ENCODE measurements at regions not wholly inside any gene's neighbourhood (a gene's known extent, or its start where the extent isn't known, plus 50 kb on each side); places are given as distances from the start of the nearest gene placed in this dataset.
A peak's percentile ranks its signal among the peaks of the same experiment; 100 is the strongest.

DNA sequence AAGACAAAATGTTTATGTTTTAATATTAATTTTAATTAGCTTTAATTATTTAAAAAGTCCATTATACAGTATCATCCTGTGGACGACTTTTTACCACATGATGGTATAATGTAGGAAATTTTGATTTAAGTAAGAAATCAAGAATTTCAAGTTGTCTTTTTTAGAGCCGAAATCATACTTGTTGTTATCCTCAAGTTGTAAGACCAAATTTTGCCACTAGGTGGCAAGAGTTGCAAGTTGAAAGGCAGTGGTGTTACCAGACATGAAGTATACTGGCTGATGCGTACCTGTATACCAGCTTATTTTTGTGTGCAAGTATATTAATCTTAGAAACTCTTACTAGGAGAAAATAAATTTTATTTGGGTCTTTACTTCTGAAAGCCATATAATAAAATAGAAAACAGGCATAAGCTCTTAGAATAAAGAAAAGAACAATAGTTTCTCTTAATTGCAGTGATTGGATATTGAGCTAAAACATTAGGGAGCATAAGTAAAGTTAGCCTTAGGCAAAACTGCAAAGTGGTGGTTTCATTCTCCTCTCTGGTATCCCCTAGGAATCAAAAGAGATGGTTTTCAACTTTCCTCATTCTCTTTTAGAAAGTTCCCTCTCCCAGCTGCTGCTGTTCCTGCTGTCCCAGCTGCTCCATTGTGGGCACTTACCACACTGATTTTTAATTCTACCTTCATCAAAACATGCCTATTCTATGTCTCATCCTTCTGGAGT is 118.0 kb upstream of the WDFY3 start:
- H3K27ac ChIP-seq (ENCODE audit: low read depth, low read length, poor library complexity, severe bottlenecking) = no peak overlapping the region
- DNase-seq (ENCODE audit: low spot score) = peak; percentile 54
- H3K9me3 ChIP-seq (ENCODE audit: low read depth, low read length, poor library complexity, severe bottlenecking) = no peaks in the 10 kb centered on the region
- no peak for TF ChIP-seq EZH2 (IDR thresholded peaks at IDR 0.05; ENCODE audit: borderline replicate concordance, low read depth, low read length, poor library complexity, severe bottlenecking)
- TF ChIP-seq, protein P1, sequence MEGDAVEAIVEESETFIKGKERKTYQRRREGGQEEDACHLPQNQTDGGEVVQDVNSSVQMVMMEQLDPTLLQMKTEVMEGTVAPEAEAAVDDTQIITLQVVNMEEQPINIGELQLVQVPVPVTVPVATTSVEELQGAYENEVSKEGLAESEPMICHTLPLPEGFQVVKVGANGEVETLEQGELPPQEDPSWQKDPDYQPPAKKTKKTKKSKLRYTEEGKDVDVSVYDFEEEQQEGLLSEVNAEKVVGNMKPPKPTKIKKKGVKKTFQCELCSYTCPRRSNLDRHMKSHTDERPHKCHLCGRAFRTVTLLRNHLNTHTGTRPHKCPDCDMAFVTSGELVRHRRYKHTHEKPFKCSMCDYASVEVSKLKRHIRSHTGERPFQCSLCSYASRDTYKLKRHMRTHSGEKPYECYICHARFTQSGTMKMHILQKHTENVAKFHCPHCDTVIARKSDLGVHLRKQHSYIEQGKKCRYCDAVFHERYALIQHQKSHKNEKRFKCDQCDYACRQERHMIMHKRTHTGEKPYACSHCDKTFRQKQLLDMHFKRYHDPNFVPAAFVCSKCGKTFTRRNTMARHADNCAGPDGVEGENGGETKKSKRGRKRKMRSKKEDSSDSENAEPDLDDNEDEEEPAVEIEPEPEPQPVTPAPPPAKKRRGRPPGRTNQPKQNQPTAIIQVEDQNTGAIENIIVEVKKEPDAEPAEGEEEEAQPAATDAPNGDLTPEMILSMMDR (conservative IDR thresholded peaks at IDR 0.05; ENCODE audit: low read depth, low read length) = peak; percentile 57
- H3K4me3 ChIP-seq (ENCODE audit: low read depth, low read length, poor library complexity, severe bottlenecking) = no peak overlapping the region
- ChIA-PET CTCF (interaction anchor here (1.2 kb wide), 1 partner anchor 663 kb away, joined by 3 read pairs; no protein-coding TSS in a partner anchor), POLR2A (ENCODE audit: low non-redundant PET) (no interaction called here)
- intact Hi-C loops (cut with micrococcal nuclease; ENCODE audit: unreplicated experiment) = loop anchor here (10.0 kb wide), 2 partner anchors 290 to 960 kb away; no protein-coding TSS in a partner anchor
- H3K27me3 ChIP-seq (replicated peaks; ENCODE audit: insufficient read depth, low read depth, low read length, poor library complexity) = no peaks in the 10 kb centered on the region
- H3K4me1 ChIP-seq (ENCODE audit: insufficient read depth, low read length, poor library complexity, severe bottlenecking) = no peaks in the 10 kb centered on the region
- no TSS peak for BruUV-seq (replicated peaks)
- H3K36me3 ChIP-seq (ENCODE audit: insufficient read depth, low read length, poor library complexity, severe bottlenecking) = no peaks in the 10 kb centered on the region

DNA sequence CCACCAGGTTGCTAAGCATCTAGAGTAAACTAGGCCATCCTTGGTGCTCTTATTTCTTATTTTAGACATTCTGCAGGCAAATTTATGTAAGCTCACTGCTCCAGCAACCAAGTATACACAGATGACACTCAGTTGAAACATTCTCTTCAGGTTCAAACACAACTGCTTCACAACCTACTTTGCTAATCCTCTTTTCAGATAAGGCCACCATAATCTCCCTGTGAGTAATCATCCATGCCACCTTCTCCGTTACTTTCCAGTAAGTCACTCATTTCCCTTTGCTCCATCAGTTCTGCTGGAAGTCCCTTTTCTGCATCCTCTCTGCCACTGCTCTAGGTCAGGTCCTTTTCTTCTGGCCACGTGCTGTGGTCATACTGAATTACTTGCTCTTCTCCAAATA is 120.2 kb upstream of the WDFY3 start:
- CTCF ChIA-PET = no interaction called here
- Histone ChIP-seq H3K4me3 (ENCODE audit: low read depth, low read length, poor library complexity, severe bottlenecking) (no peak overlapping the region), H3K9me3 (ENCODE audit: low read depth, low read length, poor library complexity, severe bottlenecking) (no peaks in the 10 kb centered on the region), H3K4me1 (ENCODE audit: insufficient read depth, low read length, poor library complexity, severe bottlenecking) (no peaks in the 10 kb centered on the region), H3K27me3 (replicated peaks; ENCODE audit: insufficient read depth, low read depth, low read length, poor library complexity) (no peaks in the 10 kb centered on the region), H3K36me3 (ENCODE audit: insufficient read depth, low read length, poor library complexity, severe bottlenecking) (no peaks in the 10 kb centered on the region), H3K27ac (ENCODE audit: low read depth, low read length, poor library complexity, severe bottlenecking) (no peak overlapping the region)
- BruUV-seq (replicated peaks) = no TSS peak
- intact Hi-C loops (cut with micrococcal nuclease; ENCODE audit: unreplicated experiment) = loop anchor here (10.0 kb wide), 2 partner anchors 288 to 958 kb away; no protein-coding TSS in a partner anchor
- no peak for DNase-seq (ENCODE audit: low spot score)
- POLR2A ChIA-PET (ENCODE audit: low non-redundant PET) = no interaction called here
- TF ChIP-seq EZH2 (IDR thresholded peaks at IDR 0.05; ENCODE audit: borderline replicate concordance, low read depth, low read length, poor library complexity, severe bottlenecking) = no peak
- TF ChIP-seq, protein P1 (conservative IDR thresholded peaks at IDR 0.05; ENCODE audit: low read depth, low read length) = no peak

DNA sequence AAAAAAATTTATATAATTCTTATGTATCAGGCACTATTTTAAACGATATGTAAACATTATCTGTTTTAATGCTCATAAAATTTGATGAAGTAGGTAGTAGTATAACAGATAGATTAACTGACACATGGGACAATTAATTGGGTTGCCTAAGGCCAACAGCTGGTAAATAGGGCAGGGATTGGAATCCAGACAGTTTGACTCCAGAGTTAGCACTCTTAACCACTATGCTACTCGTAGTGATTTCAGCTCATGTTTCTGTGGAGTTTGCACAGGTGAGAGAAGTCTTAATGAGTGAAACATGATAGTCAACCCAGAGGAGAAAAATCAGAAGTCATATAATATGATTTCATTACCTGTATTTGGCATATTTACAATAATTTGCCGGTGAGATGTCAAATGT is 126.0 kb upstream of the WDFY3 start:
- CTCF ChIA-PET = no interaction called here
- Histone ChIP-seq H3K9me3 (ENCODE audit: low read depth, low read length, poor library complexity, severe bottlenecking) (no peaks in the 10 kb centered on the region), H3K36me3 (ENCODE audit: insufficient read depth, low read length, poor library complexity, severe bottlenecking) (no peaks in the 10 kb centered on the region), H3K4me3 (ENCODE audit: low read depth, low read length, poor library complexity, severe bottlenecking) (no peak overlapping the region), H3K27ac (ENCODE audit: low read depth, low read length, poor library complexity, severe bottlenecking) (no peak overlapping the region), H3K4me1 (ENCODE audit: insufficient read depth, low read length, poor library complexity, severe bottlenecking) (no peaks in the 10 kb centered on the region), H3K27me3 (replicated peaks; ENCODE audit: insufficient read depth, low read depth, low read length, poor library complexity) (no peaks in the 10 kb centered on the region)
- no peak for TF ChIP-seq EZH2 (IDR thresholded peaks at IDR 0.05; ENCODE audit: borderline replicate concordance, low read depth, low read length, poor library complexity, severe bottlenecking)
- TF ChIP-seq, protein P1 (conservative IDR thresholded peaks at IDR 0.05; ENCODE audit: low read depth, low read length) = no peak
- intact Hi-C loops (cut with micrococcal nuclease; ENCODE audit: unreplicated experiment) = no loop called here
- no TSS peak for BruUV-seq (replicated peaks)
- no peak for DNase-seq (ENCODE audit: low spot score)
- POLR2A ChIA-PET (ENCODE audit: low non-redundant PET) = interaction anchor here (0.6 kb wide), 1 partner anchor 37 kb away, joined by 3 read pairs; no protein-coding TSS in a partner anchor
